ENCODE measurements at regions not wholly inside any gene's neighbourhood (a gene's known extent, or its start where the extent isn't known, plus 50 kb on each side); places are given as distances from the start of the nearest gene placed in this dataset.

DNA sequence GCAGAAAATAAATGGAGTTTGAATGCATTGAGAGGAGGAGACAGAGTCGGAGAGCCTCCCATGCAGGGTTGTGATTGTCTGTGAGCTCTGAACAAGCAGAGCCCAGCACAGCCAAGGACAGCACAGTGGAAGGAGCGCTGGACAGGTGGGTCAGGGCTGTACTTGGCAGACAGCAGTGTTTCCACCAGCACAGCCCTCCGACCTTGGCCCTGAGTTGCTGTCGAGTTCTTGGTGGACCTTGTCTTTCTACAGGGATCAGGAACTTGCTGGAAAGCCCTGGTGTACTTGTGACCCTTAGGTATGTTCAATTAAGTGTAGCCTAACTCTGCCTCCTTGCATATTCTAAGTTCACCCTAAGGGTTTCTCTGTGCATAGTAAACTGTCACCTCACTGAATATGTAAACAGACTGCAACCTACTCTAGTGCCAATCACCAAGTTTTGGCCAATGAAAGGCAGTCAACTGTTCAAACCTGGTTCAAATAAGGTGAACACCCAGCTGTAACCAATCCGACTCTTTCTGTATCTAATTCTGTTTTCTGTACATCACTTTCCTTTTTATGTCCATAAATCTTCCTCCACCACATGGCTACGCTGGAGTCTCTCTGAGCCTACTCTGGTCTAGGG, 86.6 kb upstream of the SLC25A33 start:
- WGBS (ENCODE audit: insufficient coverage, insufficient replicate concordance, low lambda C conversion rate, missing lambda C conversion rate), result 45% methylated on average over 6 of the region's 6 CpGs
- BruUV-seq (replicated peaks), result no TSS peak
- FAIRE-seq (no peak), DNase-seq (ENCODE audit: low read depth, low spot score) (no peak), ATAC-seq (no peak)
- Histone ChIP-seq H2AFZ (ENCODE audit: control insufficient read depth, low read depth, low read length) (no peak overlapping the region), H3K4me2 (ENCODE audit: control insufficient read depth, insufficient read depth) (no peak overlapping the region), H3K4me3 (no peak overlapping the region), H3K36me3 (ENCODE audit: control insufficient read depth in 2 of 2, insufficient read depth in 2 of 2, low read length in 1 of 2) (no peaks in the 10 kb centered on the region), H3K79me2 (ENCODE audit: control insufficient read depth, insufficient read depth, low read length) (no peaks in the 10 kb centered on the region), H3K9ac (ENCODE audit: control insufficient read depth, insufficient read depth, low read length) (no peak overlapping the region), H4K20me1 (ENCODE audit: control insufficient read depth, insufficient read depth) (no peaks in the 10 kb centered on the region), H3K9me3 (replicated peaks; ENCODE audit: control insufficient read depth, insufficient read depth, low read length) (no peaks in the 10 kb centered on the region), H3K4me1 (ENCODE audit: control insufficient read depth, insufficient read depth, low read length) (0 out of 2 replicates have a peak, but pooled peaks cover 3% of the 10 kb centered on the region), H3K27me3 (replicated peaks in 1 of 2; ENCODE audit: control insufficient read depth in 2 of 2, insufficient read depth in 2 of 2, low read length in 1 of 2) (no peaks in the 10 kb centered on the region), H3K27ac (ENCODE audit: control insufficient read depth, insufficient read depth) (no peak overlapping the region)
- ChIA-PET SMC1A (ENCODE audit: uncharacterized antibody, unreplicated experiment) (interaction anchor here (0.6 to 8.9 kb wide), 3 partner anchors 54 to 172 kb away, joined by 3 to 123 read pairs (median 3); no protein-coding TSS in a partner anchor), CTCF (interaction anchor here (1.4 to 10.0 kb wide), 2 partner anchors 10 to 164 kb away, joined by 3 to 183 read pairs; no protein-coding TSS in a partner anchor), RAD21 (ENCODE audit: unreplicated experiment) (interaction anchor here (1.0 to 7.9 kb wide), 3 partner anchors 27 to 186 kb away, joined by 3 to 100 read pairs (median 8); no protein-coding TSS in a partner anchor), POLR2A (no interaction called here)
- intact Hi-C loops (cut with micrococcal nuclease; ENCODE audit: unreplicated experiment) (no loop called here), in situ Hi-C loops (cut with MboI) (no loop called here)
- TF ChIP-seq GABPA (IDR thresholded peaks at IDR 0.05; ENCODE audit: low read depth), result no peak
- TF ChIP-seq SMAD5 (IDR thresholded peaks at IDR 0.05; ENCODE audit: low read depth), result no peak
- TF ChIP-seq PKNOX1 (IDR thresholded peaks at IDR 0.05), result peak; percentile 53

DNA sequence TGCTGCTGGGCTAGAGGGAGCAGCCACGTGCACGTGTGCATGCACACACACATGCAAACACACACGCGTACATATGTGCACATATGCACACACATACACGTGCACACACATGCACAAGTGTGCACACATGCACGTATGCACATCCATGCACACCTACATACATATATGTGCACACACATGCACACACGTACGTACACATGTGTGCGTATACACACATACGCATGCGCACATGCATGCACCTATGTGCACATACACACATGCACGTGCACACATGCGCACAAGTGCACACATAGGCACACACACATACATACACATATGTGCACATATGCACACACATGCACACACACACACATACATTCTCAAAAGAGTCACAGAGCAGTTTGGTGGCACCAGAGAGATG, 85.9 kb upstream of the SLC25A33 start:
- CTCF ChIA-PET, result interaction anchor here (10.0 kb wide), 1 partner anchor 164 kb away, joined by 183 read pairs; no protein-coding TSS in a partner anchor
- no peaks in the 10 kb centered on the region for H3K36me3 ChIP-seq (ENCODE audit: control insufficient read depth in 2 of 2, insufficient read depth in 2 of 2, low read length in 1 of 2)
- ATAC-seq (no peak), FAIRE-seq (no peak), DNase-seq (ENCODE audit: low read depth, low spot score) (no peak)
- no peak overlapping the region for H3K9ac ChIP-seq (ENCODE audit: control insufficient read depth, insufficient read depth, low read length)
- SMC1A ChIA-PET (ENCODE audit: uncharacterized antibody, unreplicated experiment), result interaction anchor here (1.7 to 8.9 kb wide), 4 partner anchors 12 to 173 kb away, joined by 3 to 123 read pairs (median 5); no protein-coding TSS in a partner anchor
- H3K4me2 ChIP-seq (ENCODE audit: control insufficient read depth, insufficient read depth), result no peak overlapping the region
- H4K20me1 ChIP-seq (ENCODE audit: control insufficient read depth, insufficient read depth), result no peaks in the 10 kb centered on the region
- intact Hi-C loops (cut with micrococcal nuclease; ENCODE audit: unreplicated experiment), result no loop called here
- no peak overlapping the region for H3K27ac ChIP-seq (ENCODE audit: control insufficient read depth, insufficient read depth)
- RAD21 ChIA-PET (ENCODE audit: unreplicated experiment), result interaction anchor here (1.0 to 7.9 kb wide), 4 partner anchors 28 to 187 kb away, joined by 3 to 100 read pairs (median 15); no protein-coding TSS in a partner anchor
- no TSS peak for BruUV-seq (replicated peaks)
- no peaks in the 10 kb centered on the region for H3K79me2 ChIP-seq (ENCODE audit: control insufficient read depth, insufficient read depth, low read length)
- POLR2A ChIA-PET, result no interaction called here
- in situ Hi-C loops (cut with MboI), result no loop called here
- H2AFZ ChIP-seq (ENCODE audit: control insufficient read depth, low read depth, low read length), result no peak overlapping the region
- no peaks in the 10 kb centered on the region for H3K9me3 ChIP-seq (replicated peaks; ENCODE audit: control insufficient read depth, insufficient read depth, low read length)
- no peaks in the 10 kb centered on the region for H3K27me3 ChIP-seq (replicated peaks in 1 of 2; ENCODE audit: control insufficient read depth in 2 of 2, insufficient read depth in 2 of 2, low read length in 1 of 2)
- H3K4me1 ChIP-seq (ENCODE audit: control insufficient read depth, insufficient read depth, low read length), result 0 out of 2 replicates have a peak, but pooled peaks cover 1% of the 10 kb centered on the region
- H3K4me3 ChIP-seq, result no peak overlapping the region
- WGBS (ENCODE audit: insufficient coverage, insufficient replicate concordance, low lambda C conversion rate, missing lambda C conversion rate), result 65% methylated on average over 13 of the region's 13 CpGs
- TF ChIP-seq CBFB (IDR thresholded peaks at IDR 0.05; ENCODE audit: low read depth), result no peak
- peak; percentile 83 for TF ChIP-seq BCL3 (IDR thresholded peaks at IDR 0.05; ENCODE audit: borderline replicate concordance, insufficient read depth, low read depth, low read length, poor library complexity, severe bottlenecking)
- TF ChIP-seq MTA3 (IDR thresholded peaks at IDR 0.05; ENCODE audit: borderline replicate concordance, low read length), result no peak
- TF ChIP-seq, protein P1, sequence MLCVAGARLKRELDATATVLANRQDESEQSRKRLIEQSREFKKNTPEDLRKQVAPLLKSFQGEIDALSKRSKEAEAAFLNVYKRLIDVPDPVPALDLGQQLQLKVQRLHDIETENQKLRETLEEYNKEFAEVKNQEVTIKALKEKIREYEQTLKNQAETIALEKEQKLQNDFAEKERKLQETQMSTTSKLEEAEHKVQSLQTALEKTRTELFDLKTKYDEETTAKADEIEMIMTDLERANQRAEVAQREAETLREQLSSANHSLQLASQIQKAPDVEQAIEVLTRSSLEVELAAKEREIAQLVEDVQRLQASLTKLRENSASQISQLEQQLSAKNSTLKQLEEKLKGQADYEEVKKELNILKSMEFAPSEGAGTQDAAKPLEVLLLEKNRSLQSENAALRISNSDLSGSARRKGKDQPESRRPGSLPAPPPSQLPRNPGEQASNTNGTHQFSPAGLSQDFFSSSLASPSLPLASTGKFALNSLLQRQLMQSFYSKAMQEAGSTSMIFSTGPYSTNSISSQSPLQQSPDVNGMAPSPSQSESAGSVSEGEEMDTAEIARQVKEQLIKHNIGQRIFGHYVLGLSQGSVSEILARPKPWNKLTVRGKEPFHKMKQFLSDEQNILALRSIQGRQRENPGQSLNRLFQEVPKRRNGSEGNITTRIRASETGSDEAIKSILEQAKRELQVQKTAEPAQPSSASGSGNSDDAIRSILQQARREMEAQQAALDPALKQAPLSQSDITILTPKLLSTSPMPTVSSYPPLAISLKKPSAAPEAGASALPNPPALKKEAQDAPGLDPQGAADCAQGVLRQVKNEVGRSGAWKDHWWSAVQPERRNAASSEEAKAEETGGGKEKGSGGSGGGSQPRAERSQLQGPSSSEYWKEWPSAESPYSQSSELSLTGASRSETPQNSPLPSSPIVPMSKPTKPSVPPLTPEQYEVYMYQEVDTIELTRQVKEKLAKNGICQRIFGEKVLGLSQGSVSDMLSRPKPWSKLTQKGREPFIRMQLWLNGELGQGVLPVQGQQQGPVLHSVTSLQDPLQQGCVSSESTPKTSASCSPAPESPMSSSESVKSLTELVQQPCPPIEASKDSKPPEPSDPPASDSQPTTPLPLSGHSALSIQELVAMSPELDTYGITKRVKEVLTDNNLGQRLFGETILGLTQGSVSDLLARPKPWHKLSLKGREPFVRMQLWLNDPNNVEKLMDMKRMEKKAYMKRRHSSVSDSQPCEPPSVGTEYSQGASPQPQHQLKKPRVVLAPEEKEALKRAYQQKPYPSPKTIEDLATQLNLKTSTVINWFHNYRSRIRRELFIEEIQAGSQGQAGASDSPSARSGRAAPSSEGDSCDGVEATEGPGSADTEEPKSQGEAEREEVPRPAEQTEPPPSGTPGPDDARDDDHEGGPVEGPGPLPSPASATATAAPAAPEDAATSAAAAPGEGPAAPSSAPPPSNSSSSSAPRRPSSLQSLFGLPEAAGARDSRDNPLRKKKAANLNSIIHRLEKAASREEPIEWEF (IDR thresholded peaks at IDR 0.05; ENCODE audit: insufficient replicate concordance, low read depth, low read length), result no peak
- peak; percentile 48 for TF ChIP-seq NR2C2 (IDR thresholded peaks at IDR 0.05; ENCODE audit: borderline replicate concordance, control insufficient read depth, insufficient read length, low read depth)
